H1 (cell line): ENCODE measurements at regions not wholly inside any gene's neighbourhood (a gene's known extent, or its start where the extent isn't known, plus 50 kb on each side); places are given as distances from the start of the nearest gene placed in this dataset.

Source experiments
- CTCF ChIA-PET: fragments of 300-600 bp; sonication (Branson Sonifier 250); formaldehyde crosslinking; loops from one replicate; lab custom pipeline; 2021; ENCODE audit not compliant: partially characterized antibody; lab: Charles Lee
- POLR2A ChIA-PET: fragments of 300-600 bp; sonication (Branson Sonifier 250); formaldehyde crosslinking; loops from one replicate; lab custom pipeline; 2021; ENCODE audit warnings: inconsistent platforms; ENCODE audit not compliant: partially characterized antibody; lab: Charles Lee
- DNase-seq, 2 experiments: peaks; one replicate each; pipeline versions ENCODE4 v3.0.0 to v3.0.0-alpha.2; 2010 to 2022; ENCODE audit warnings: low spot score in 2 of 2, low read depth in 1 of 2, mixed read lengths in 1 of 2
- FAIRE-seq: peaks from 2 replicates; lab custom pipeline; 2011; peaks lifted over from hg19 to GRCh38; lab: Jason Lieb, UNC
- H2AFZ ChIP-seq: 2 replicates; pipeline ENCODE4 v1.8.1; 2012; ENCODE audit warnings: low read length, inconsistent platforms
- H2AK5ac ChIP-seq: 2 replicates; pipeline ENCODE4 v1.6.1; 2013; ENCODE audit warnings: low read depth, low read length
- H2BK120ac ChIP-seq: replicated peaks from 2 replicates; pipeline ENCODE3; 2013; ENCODE audit warnings: low read depth, low read length, inconsistent platforms
- H2BK12ac ChIP-seq: 2 replicates; pipeline ENCODE4 v1.6.1; 2013; ENCODE audit warnings: low read depth, low read length
- H2BK15ac ChIP-seq: 2 replicates; pipeline ENCODE4 v1.6.1; 2013; ENCODE audit warnings: low read length
- H2BK20ac ChIP-seq: 2 replicates; pipeline ENCODE4 v1.6.1; 2013; ENCODE audit warnings: low read length
- H2BK5ac ChIP-seq: 2 replicates; pipeline ENCODE4 v1.6.1; 2013; ENCODE audit warnings: low read depth, low read length
- H3K14ac ChIP-seq: 2 replicates; pipeline ENCODE4 v1.6.1; 2013; ENCODE audit warnings: inconsistent platforms; ENCODE audit not compliant: insufficient read length
- H3K18ac ChIP-seq: 2 replicates; pipeline ENCODE4 v1.6.1; 2013; ENCODE audit warnings: low read length; ENCODE audit errors: extremely low read depth
- H3K23ac ChIP-seq: 2 replicates; pipeline ENCODE4 v1.6.1; 2013; ENCODE audit warnings: inconsistent platforms; ENCODE audit not compliant: insufficient read length
- H3K23me2 ChIP-seq: 2 replicates; pipeline ENCODE4 v1.6.1; 2013; ENCODE audit warnings: low read depth, low read length
- H3K27ac ChIP-seq: 2 replicates; pipeline ENCODE4 v1.6.1; 2011; ENCODE audit warnings: low read depth, low read length, inconsistent platforms
- H3K27me3 ChIP-seq, 4 experiments: replicated peaks in 1 of 4; 1 replicate in 1 of 4; 2 replicates in 3 of 4; pipeline versions ENCODE4 v1.6.1 to v1.8.1; 2011 to 2013; ENCODE audit warnings: low read length in 3 of 4, mild to moderate bottlenecking in 3 of 4, inconsistent platforms in 2 of 4, mixed read lengths in 2 of 4, moderate library complexity in 1 of 4; ENCODE audit not compliant: control insufficient read depth in 3 of 4, insufficient read depth in 3 of 4; ENCODE audit errors: extremely low read depth in 1 of 4
- H3K36me3 ChIP-seq, 4 experiments: 2 replicates each; pipeline versions ENCODE4 v1.6.1 to v1.8.1; 2011 to 2013; ENCODE audit warnings: mild to moderate bottlenecking in 4 of 4, low read length in 3 of 4, moderate library complexity in 2 of 4, control low read depth in 1 of 4, inconsistent platforms in 1 of 4; ENCODE audit not compliant: insufficient read depth in 4 of 4, control insufficient read depth in 2 of 4
- H3K4ac ChIP-seq: replicated peaks from 2 replicates; pipeline ENCODE3; 2013; ENCODE audit warnings: low read length, low read depth, mixed read lengths, inconsistent platforms; ENCODE audit not compliant: insufficient read length
- H3K4me1 ChIP-seq, 4 experiments: replicated peaks in 1 of 4; 1 replicate in 1 of 4; 2 replicates in 3 of 4; pipeline versions ENCODE4 v1.6.1 to v1.8.1; 2011 to 2013; ENCODE audit warnings: low read length in 3 of 4, inconsistent platforms in 2 of 4, mixed read lengths in 1 of 4; ENCODE audit not compliant: insufficient read depth in 4 of 4, control insufficient read depth in 3 of 4
- H3K4me2 ChIP-seq, 2 experiments: 2 replicates each; pipeline versions ENCODE4 v1.6.1 to v1.8.1; 2011 to 2013; ENCODE audit warnings: low read depth in 2 of 2, low read length in 2 of 2, control low read depth in 1 of 2, inconsistent platforms in 1 of 2, mild to moderate bottlenecking in 1 of 2; ENCODE audit not compliant: insufficient read depth in 1 of 2
- H3K4me3 ChIP-seq, 4 experiments: fragments of 200-600, 300-600 bp in 1 of 4; sonication (generic), shearing (Covaris generic), sonication (Bioruptor Twin) in 1 of 4; 2 replicates each; pipeline versions ENCODE4 v1.5.1 to v1.8.1; 2011 to 2016; ENCODE audit warnings: low read length in 4 of 4, low read depth in 3 of 4, control low read depth in 2 of 4, inconsistent platforms in 2 of 4, mild to moderate bottlenecking in 2 of 4, mixed read lengths in 1 of 4, moderate library complexity in 1 of 4; ENCODE audit not compliant: insufficient read depth in 2 of 4; ENCODE audit errors: extremely low read depth in 1 of 4
- H3K56ac ChIP-seq: replicated peaks from 2 replicates; pipeline ENCODE3; 2013; ENCODE audit warnings: low read depth, mild to moderate bottlenecking, mixed read lengths, low read length, inconsistent platforms; ENCODE audit not compliant: insufficient read length
- H3K79me1 ChIP-seq: 2 replicates; pipeline ENCODE4 v1.6.1; 2013; ENCODE audit warnings: low read depth, low read length, control low read depth
- H3K79me2 ChIP-seq, 2 experiments: 2 replicates each; pipeline versions ENCODE4 v1.6.1 to v1.8.1; 2012 to 2013; ENCODE audit warnings: low read length in 2 of 2, mild to moderate bottlenecking in 2 of 2, inconsistent platforms in 1 of 2; ENCODE audit not compliant: insufficient read depth in 2 of 2, control insufficient read depth in 1 of 2
- H3K9ac ChIP-seq, 4 experiments: replicated peaks in 1 of 4; 1 replicate in 1 of 4; 2 replicates in 3 of 4; pipeline versions ENCODE4 v1.6.1 to v1.8.1; 2011 to 2013; ENCODE audit warnings: low read depth in 3 of 4, low read length in 3 of 4, control low read depth in 2 of 4, mild to moderate bottlenecking in 2 of 4, moderate library complexity in 2 of 4, inconsistent platforms in 1 of 4; ENCODE audit errors: extremely low read depth in 1 of 4
- H3K9me3 ChIP-seq, 2 experiments: 2 replicates each; pipeline versions ENCODE4 v1.6.1 to v1.8.1; 2012 to 2013; ENCODE audit warnings: mild to moderate bottlenecking in 2 of 2, moderate library complexity in 2 of 2, control low read depth in 1 of 2, inconsistent platforms in 1 of 2, low read depth in 1 of 2, low read length in 1 of 2, mixed read lengths in 1 of 2; ENCODE audit not compliant: insufficient read depth in 2 of 2
- H4K20me1 ChIP-seq, 2 experiments: replicated peaks in 1 of 2; 2 replicates each; pipeline versions ENCODE3 to v1.8.1; 2011 to 2013; ENCODE audit warnings: inconsistent platforms in 2 of 2, low read length in 2 of 2, mild to moderate bottlenecking in 1 of 2; ENCODE audit not compliant: insufficient read depth in 2 of 2, control insufficient read depth in 1 of 2
- H4K5ac ChIP-seq: 2 replicates; pipeline ENCODE4 v1.6.1; 2013; ENCODE audit warnings: low read length, low read depth, mixed read lengths, inconsistent platforms; ENCODE audit not compliant: insufficient read length
- H4K8ac ChIP-seq: 2 replicates; pipeline ENCODE4 v1.8.0; 2013; ENCODE audit warnings: mild to moderate bottlenecking, moderate library complexity, low read length, inconsistent platforms; ENCODE audit not compliant: insufficient read depth; ENCODE audit errors: extremely low read depth
- H4K91ac ChIP-seq: replicated peaks from 2 replicates; pipeline ENCODE3; 2013; ENCODE audit warnings: low read length, mixed read lengths, inconsistent platforms; ENCODE audit not compliant: insufficient read length
- BACH1 ChIP-seq: IDR thresholded peaks from 2 replicates; pipeline ENCODE4 v1.6.1; 2012; ENCODE audit warnings: low read length, improper control_type of control experiment
- CBX5 ChIP-seq: fragments of 300-800, 300-1000 bp; sonication (generic); IDR thresholded peaks from 2 replicates; pipeline ENCODE4 v1.7.1; 2016; ENCODE audit warnings: antibody characterized with exemption, low read length, low read depth
- CHD2 ChIP-seq: IDR thresholded peaks from 2 replicates; pipeline ENCODE4 v1.6.1; 2012; ENCODE audit warnings: low read length, improper control_type of control experiment
- GTF2F1 ChIP-seq: IDR thresholded peaks from 2 replicates; pipeline ENCODE4 v1.6.1; 2012; ENCODE audit warnings: low read depth, low read length, improper control_type of control experiment, borderline replicate concordance
- RBBP5 ChIP-seq: IDR thresholded peaks from 2 replicates; pipeline ENCODE4 v1.7.1; 2012; ENCODE audit warnings: low read depth, mild to moderate bottlenecking, inconsistent platforms, low read length, moderate library complexity, borderline replicate concordance
- RXRA ChIP-seq: IDR thresholded peaks from 2 replicates; pipeline ENCODE4 v1.6.1; 2011; ENCODE audit warnings: low read depth, mild to moderate bottlenecking, low read length, moderate library complexity; ENCODE audit not compliant: insufficient read depth
- SP2 ChIP-seq: IDR thresholded peaks from 2 replicates; pipeline ENCODE4 v1.6.1; 2012; ENCODE audit warnings: mild to moderate bottlenecking, low read length, inconsistent platforms
- TAF1 ChIP-seq: IDR thresholded peaks from 2 replicates; pipeline ENCODE4 v1.6.1; 2011; ENCODE audit warnings: mild to moderate bottlenecking, low read depth, low read length
- TAF7 ChIP-seq: optimal IDR thresholded peaks from 2 replicates; pipeline ENCODE3; 2011; ENCODE audit warnings: low read depth, mild to moderate bottlenecking, inconsistent platforms, low read length, moderate library complexity, borderline replicate concordance
- TCF12 ChIP-seq: IDR thresholded peaks from 2 replicates; pipeline ENCODE4 v1.6.1; 2011; ENCODE audit warnings: low read depth, mild to moderate bottlenecking, low read length
- ZNF274 ChIP-seq: IDR thresholded peaks from 2 replicates; pipeline ENCODE4 v1.7.0; 2012; ENCODE audit warnings: low read length, borderline replicate concordance; ENCODE audit errors: extremely low read depth
- WGBS, 2 experiments: shearing (Covaris generic) in 1 of 2; methylation state at CpG; one replicate each; pipeline versions ENCODE4 v1.1.6 to v1.1.7; 2013 to 2015; ENCODE audit warnings: low lambda C conversion rate in 2 of 2, mixed read lengths in 2 of 2, inconsistent platforms in 1 of 2, low coverage in 1 of 2, missing lambda C conversion rate in 1 of 2; ENCODE audit not compliant: insufficient replicate concordance in 2 of 2, insufficient coverage in 1 of 2, insufficient read length in 1 of 2; ENCODE audit errors: extremely low coverage in 1 of 2, missing lambda C conversion rate in 1 of 2; 5-methylcytosine and 5-hydroxymethylcytosine counted together
- TF ChIP-seq, protein P1 (sequence below): IDR thresholded peaks from 2 replicates; pipeline ENCODE4 v1.6.1; 2011; ENCODE audit warnings: low read depth, mild to moderate bottlenecking, low read length; ENCODE audit not compliant: insufficient read depth
- TF ChIP-seq, protein P2 (sequence below): IDR thresholded peaks from 2 replicates; pipeline ENCODE4 v1.6.1; 2012; ENCODE audit warnings: low read length, inconsistent platforms

DNA sequence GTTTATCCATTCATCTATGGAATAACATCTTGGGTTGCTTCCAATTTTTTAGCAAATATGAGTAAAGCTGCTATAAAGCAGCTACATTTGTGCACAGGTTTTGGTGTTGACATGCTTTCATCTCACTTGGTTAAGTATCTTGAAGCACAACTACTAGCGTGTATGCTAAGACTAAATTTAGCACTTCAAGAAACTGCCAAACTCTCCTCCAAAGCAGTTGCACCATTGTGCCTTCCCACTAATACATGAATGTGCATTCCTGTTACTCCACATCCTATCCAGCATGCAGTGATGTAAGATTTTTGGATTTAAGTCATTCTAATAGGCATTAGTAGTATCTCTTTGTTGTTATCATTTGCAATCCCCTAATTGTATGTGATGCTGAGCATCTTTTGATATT is 230.7 kb downstream of the KCNA4 start:
- Histone ChIP-seq H2BK15ac (no peak overlapping the region), H3K79me2 (no peaks in the 10 kb centered on the region), H3K9me3 (no peaks in the 10 kb centered on the region), H3K23me2 (no peaks in the 10 kb centered on the region), H3K56ac (no peak overlapping the region), H3K23ac (no peak overlapping the region), H3K4me2 (no peak overlapping the region), H4K8ac (no peak overlapping the region), H3K4me1 (peaks cover 0 to 2% (median 0%) of the 10 kb centered on the region in 4 experiments; a peak in 1 of 7 replicates), H3K36me3 (no peaks in the 10 kb centered on the region), H2BK120ac (no peak overlapping the region), H4K20me1 (no peaks in the 10 kb centered on the region), H2BK12ac (no peak overlapping the region), H2AK5ac (no peak overlapping the region), H3K27ac (no peak overlapping the region), H3K14ac (no peak overlapping the region), H3K4me3 (no peak overlapping the region), H3K79me1 (no peaks in the 10 kb centered on the region), H4K5ac (no peak overlapping the region), H4K91ac (no peak overlapping the region), H2BK20ac (no peak overlapping the region), H2AFZ (no peak overlapping the region), H3K18ac (no peak overlapping the region), H3K27me3 (no peaks in the 10 kb centered on the region), H3K9ac (no peak overlapping the region), H2BK5ac (no peak overlapping the region), H3K4ac (no peak overlapping the region)
- DNase-seq, result no peak
- ChIA-PET POLR2A (no interaction called here), CTCF (no interaction called here)
- no peak for FAIRE-seq
- WGBS, 2 experiments, result 91% methylated on average over 1 of the region's 1 CpG; no CpG with 5 or more reads in 1 of the 2 experiments
- TF ChIP-seq, protein P1, sequence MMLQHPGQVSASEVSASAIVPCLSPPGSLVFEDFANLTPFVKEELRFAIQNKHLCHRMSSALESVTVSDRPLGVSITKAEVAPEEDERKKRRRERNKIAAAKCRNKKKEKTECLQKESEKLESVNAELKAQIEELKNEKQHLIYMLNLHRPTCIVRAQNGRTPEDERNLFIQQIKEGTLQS, result no peak
- TF ChIP-seq BACH1, result no peak
- TF ChIP-seq RBBP5, result no peak
- no peak for TF ChIP-seq TAF7
- no peak for TF ChIP-seq SP2
- TF ChIP-seq CHD2, result no peak
- TF ChIP-seq RXRA, result no peak
- TF ChIP-seq CBX5, result no peak
- no peak for TF ChIP-seq TAF1
- TF ChIP-seq GTF2F1, result no peak
- TF ChIP-seq ZNF274, result no peak
- TF ChIP-seq TCF12, result no peak
- TF ChIP-seq, protein P2, sequence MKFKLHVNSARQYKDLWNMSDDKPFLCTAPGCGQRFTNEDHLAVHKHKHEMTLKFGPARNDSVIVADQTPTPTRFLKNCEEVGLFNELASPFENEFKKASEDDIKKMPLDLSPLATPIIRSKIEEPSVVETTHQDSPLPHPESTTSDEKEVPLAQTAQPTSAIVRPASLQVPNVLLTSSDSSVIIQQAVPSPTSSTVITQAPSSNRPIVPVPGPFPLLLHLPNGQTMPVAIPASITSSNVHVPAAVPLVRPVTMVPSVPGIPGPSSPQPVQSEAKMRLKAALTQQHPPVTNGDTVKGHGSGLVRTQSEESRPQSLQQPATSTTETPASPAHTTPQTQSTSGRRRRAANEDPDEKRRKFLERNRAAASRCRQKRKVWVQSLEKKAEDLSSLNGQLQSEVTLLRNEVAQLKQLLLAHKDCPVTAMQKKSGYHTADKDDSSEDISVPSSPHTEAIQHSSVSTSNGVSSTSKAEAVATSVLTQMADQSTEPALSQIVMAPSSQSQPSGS, result no peak
